HL-60 (cell line): ENCODE measurements at regions not wholly inside any gene's neighbourhood (a gene's known extent, or its start where the extent isn't known, plus 50 kb on each side); places are given as distances from the start of the nearest gene placed in this dataset.

Experiments
- GABPA ChIP-seq: IDR thresholded peaks from 2 replicates; pipeline ENCODE4 v1.6.1; 2012; ENCODE audit warnings: low read depth
- TF ChIP-seq, protein P1 (sequence below): IDR thresholded peaks from one replicate; pipeline ENCODE4 v1.5.1; 2011; ENCODE audit warnings: low read length, control low read depth, inconsistent platforms; ENCODE audit not compliant: insufficient read depth
- TF ChIP-seq, protein P2 (sequence below): IDR thresholded peaks from 2 replicates; pipeline ENCODE4 v1.6.1; 2012; ENCODE audit warnings: low read depth; ENCODE audit not compliant: insufficient replicate concordance

DNA sequence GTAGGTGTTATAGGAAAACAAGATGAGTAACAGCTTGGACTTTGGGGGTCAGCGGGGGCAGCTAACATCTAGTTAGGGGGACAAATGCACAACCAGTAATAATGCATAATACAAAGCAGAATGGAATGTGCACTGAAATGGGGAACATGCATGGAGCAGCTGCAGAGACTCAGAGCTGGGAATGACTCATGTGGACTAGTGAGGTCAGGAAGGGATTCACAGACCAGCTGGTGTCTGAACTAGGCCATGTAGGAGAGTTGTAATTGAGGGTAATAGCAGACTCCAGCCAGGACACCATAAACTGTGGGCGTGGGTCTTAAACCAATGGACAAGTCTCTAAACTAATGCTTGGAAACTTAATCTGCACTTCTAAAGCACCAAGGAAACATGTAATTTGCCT is 176.8 kb upstream of the ASIC2 start:
- TF ChIP-seq, protein P1, sequence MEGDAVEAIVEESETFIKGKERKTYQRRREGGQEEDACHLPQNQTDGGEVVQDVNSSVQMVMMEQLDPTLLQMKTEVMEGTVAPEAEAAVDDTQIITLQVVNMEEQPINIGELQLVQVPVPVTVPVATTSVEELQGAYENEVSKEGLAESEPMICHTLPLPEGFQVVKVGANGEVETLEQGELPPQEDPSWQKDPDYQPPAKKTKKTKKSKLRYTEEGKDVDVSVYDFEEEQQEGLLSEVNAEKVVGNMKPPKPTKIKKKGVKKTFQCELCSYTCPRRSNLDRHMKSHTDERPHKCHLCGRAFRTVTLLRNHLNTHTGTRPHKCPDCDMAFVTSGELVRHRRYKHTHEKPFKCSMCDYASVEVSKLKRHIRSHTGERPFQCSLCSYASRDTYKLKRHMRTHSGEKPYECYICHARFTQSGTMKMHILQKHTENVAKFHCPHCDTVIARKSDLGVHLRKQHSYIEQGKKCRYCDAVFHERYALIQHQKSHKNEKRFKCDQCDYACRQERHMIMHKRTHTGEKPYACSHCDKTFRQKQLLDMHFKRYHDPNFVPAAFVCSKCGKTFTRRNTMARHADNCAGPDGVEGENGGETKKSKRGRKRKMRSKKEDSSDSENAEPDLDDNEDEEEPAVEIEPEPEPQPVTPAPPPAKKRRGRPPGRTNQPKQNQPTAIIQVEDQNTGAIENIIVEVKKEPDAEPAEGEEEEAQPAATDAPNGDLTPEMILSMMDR, result no peak
- no peak for TF ChIP-seq GABPA
- TF ChIP-seq, protein P2, sequence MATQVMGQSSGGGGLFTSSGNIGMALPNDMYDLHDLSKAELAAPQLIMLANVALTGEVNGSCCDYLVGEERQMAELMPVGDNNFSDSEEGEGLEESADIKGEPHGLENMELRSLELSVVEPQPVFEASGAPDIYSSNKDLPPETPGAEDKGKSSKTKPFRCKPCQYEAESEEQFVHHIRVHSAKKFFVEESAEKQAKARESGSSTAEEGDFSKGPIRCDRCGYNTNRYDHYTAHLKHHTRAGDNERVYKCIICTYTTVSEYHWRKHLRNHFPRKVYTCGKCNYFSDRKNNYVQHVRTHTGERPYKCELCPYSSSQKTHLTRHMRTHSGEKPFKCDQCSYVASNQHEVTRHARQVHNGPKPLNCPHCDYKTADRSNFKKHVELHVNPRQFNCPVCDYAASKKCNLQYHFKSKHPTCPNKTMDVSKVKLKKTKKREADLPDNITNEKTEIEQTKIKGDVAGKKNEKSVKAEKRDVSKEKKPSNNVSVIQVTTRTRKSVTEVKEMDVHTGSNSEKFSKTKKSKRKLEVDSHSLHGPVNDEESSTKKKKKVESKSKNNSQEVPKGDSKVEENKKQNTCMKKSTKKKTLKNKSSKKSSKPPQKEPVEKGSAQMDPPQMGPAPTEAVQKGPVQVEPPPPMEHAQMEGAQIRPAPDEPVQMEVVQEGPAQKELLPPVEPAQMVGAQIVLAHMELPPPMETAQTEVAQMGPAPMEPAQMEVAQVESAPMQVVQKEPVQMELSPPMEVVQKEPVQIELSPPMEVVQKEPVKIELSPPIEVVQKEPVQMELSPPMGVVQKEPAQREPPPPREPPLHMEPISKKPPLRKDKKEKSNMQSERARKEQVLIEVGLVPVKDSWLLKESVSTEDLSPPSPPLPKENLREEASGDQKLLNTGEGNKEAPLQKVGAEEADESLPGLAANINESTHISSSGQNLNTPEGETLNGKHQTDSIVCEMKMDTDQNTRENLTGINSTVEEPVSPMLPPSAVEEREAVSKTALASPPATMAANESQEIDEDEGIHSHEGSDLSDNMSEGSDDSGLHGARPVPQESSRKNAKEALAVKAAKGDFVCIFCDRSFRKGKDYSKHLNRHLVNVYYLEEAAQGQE, result no peak
